GM12872 (cell line): ENCODE measurements at regions not wholly inside any gene's neighbourhood (a gene's known extent, or its start where the extent isn't known, plus 50 kb on each side); places are given as distances from the start of the nearest gene placed in this dataset.

Experiments
- CTCF ChIP-seq: IDR thresholded peaks from 3 replicates; pipeline ENCODE4 v1.5.1; 2011; ENCODE audit warnings: low read depth, mild to moderate bottlenecking, low read length, moderate library complexity; ENCODE audit not compliant: insufficient read depth

GRCh38 chr15:62799919-62800318, 242.6 kb upstream of the TPM1 start:
- TF ChIP-seq CTCF: no peak

GRCh38 chr15:62802612-62803011, 239.9 kb upstream of the TPM1 start:
- no peak for TF ChIP-seq CTCF

GRCh38 chr15:62803856-62804400, 238.6 kb upstream of the TPM1 start:
- no peak for TF ChIP-seq CTCF

GRCh38 chr15:62805502-62805901, 237.0 kb upstream of the TPM1 start:
- no peak for TF ChIP-seq CTCF

GRCh38 chr15:62807539-62808130, 234.9 kb upstream of the TPM1 start:
- TF ChIP-seq CTCF: no peak

GRCh38 chr15:62809115-62809967, 233.2 kb upstream of the TPM1 start:
- no peak for TF ChIP-seq CTCF

GRCh38 chr15:62809968-62810260, 232.6 kb upstream of the TPM1 start:
- no peak for TF ChIP-seq CTCF
